Peyer's patch (tissue), 4 donors: ENCODE measurements at regions not wholly inside any gene's neighbourhood (a gene's known extent, or its start where the extent isn't known, plus 50 kb on each side); places are given as distances from the start of the nearest gene placed in this dataset.
"Not testable (repeated sequence)": the region's sequence is repeated elsewhere in the genome, so short reads cannot be mapped to it uniquely, and the experiment has no call there.

Experiments
- DNase-seq, 3 donors: peaks; one replicate each; pipeline ENCODE4 v3.0.0-alpha.2; 2017 to 2019
- H3K27ac ChIP-seq, 4 donors: fragments of 200-600 bp; sonication (generic); one replicate each; pipeline ENCODE4 v1.5.1; 2016 to 2019
- H3K27me3 ChIP-seq, 2 donors: fragments of 200-600 bp; sonication (generic); one replicate each; pipeline ENCODE4 v1.5.1; 2019
- H3K36me3 ChIP-seq, 3 donors: fragments of 200-600 bp; sonication (generic); one replicate each; pipeline ENCODE4 v1.5.1; 2016 to 2019
- H3K4me1 ChIP-seq, 4 donors: fragments of 200-600 bp; sonication (generic); one replicate each; pipeline ENCODE4 v1.5.1; 2016 to 2019
- H3K4me3 ChIP-seq, 4 donors: fragments of 200-600 bp; sonication (generic); 1 replicate in 3 of 4; 2 replicates in 1 of 4; pipeline ENCODE4 v1.5.1; 2016 to 2019; ENCODE audit warnings: mild to moderate bottlenecking in 1 of 4
- H3K9me3 ChIP-seq, 4 donors: fragments of 200-600 bp; sonication (generic); one replicate each; pipeline ENCODE4 v1.5.1; 2016 to 2019; ENCODE audit warnings: mild to moderate bottlenecking in 1 of 4
- POLR2A ChIP-seq, 2 donors: fragments of 450-650 bp; IDR thresholded peaks; one replicate each; pipeline ENCODE4 v1.5.1; 2017; ENCODE audit warnings: antibody characterized with exemption in 2 of 2, mild to moderate bottlenecking in 2 of 2, moderate library complexity in 2 of 2
- TF ChIP-seq, protein P1 (sequence below), 6 experiments: fragments of 450-650 bp in 4 of 6; fragments of 200-600 bp in 2 of 6; sonication (generic) in 1 of 6; IDR thresholded peaks; one replicate each; pipeline ENCODE4 v1.5.1; 2017 to 2019; ENCODE audit warnings: antibody characterized with exemption in 6 of 6, mild to moderate bottlenecking in 3 of 6, moderate library complexity in 1 of 6

DNA sequence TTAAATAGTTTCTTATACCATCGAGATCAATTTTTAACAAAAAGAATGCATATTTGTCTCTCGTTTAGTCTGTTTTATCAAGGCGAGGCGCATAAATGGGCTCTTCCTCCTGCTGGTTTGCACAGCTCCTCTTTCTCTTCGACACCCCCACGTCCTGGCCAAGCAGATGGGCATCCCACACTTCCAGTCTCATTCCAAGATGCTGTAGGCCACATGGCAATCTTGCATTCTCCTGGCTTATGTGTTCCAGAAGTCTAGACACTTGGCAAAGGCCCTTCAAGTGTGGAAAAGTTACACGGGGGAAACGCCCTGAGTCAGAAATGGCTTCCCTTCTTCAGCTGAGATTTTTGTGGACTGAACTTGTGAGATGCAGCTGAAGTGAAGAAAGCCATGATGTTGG is 447.1 kb downstream of the QKI start:
- no peaks in the 10 kb centered on the region for H3K27me3 ChIP-seq
- no peak for DNase-seq
- H3K36me3 ChIP-seq = no peaks in the 10 kb centered on the region
- TF ChIP-seq, protein P1, sequence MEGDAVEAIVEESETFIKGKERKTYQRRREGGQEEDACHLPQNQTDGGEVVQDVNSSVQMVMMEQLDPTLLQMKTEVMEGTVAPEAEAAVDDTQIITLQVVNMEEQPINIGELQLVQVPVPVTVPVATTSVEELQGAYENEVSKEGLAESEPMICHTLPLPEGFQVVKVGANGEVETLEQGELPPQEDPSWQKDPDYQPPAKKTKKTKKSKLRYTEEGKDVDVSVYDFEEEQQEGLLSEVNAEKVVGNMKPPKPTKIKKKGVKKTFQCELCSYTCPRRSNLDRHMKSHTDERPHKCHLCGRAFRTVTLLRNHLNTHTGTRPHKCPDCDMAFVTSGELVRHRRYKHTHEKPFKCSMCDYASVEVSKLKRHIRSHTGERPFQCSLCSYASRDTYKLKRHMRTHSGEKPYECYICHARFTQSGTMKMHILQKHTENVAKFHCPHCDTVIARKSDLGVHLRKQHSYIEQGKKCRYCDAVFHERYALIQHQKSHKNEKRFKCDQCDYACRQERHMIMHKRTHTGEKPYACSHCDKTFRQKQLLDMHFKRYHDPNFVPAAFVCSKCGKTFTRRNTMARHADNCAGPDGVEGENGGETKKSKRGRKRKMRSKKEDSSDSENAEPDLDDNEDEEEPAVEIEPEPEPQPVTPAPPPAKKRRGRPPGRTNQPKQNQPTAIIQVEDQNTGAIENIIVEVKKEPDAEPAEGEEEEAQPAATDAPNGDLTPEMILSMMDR (IDR thresholded peaks at IDR 0.05) = no peak
- TF ChIP-seq POLR2A (IDR thresholded peaks at IDR 0.05) = no peak
- no peaks in the 10 kb centered on the region for H3K4me1 ChIP-seq
- no peak overlapping the region for H3K4me3 ChIP-seq
- H3K27ac ChIP-seq = no peak overlapping the region
- H3K9me3 ChIP-seq = peaks cover 0 to 4% (median 0%) of the 10 kb centered on the region in 4 donors

DNA sequence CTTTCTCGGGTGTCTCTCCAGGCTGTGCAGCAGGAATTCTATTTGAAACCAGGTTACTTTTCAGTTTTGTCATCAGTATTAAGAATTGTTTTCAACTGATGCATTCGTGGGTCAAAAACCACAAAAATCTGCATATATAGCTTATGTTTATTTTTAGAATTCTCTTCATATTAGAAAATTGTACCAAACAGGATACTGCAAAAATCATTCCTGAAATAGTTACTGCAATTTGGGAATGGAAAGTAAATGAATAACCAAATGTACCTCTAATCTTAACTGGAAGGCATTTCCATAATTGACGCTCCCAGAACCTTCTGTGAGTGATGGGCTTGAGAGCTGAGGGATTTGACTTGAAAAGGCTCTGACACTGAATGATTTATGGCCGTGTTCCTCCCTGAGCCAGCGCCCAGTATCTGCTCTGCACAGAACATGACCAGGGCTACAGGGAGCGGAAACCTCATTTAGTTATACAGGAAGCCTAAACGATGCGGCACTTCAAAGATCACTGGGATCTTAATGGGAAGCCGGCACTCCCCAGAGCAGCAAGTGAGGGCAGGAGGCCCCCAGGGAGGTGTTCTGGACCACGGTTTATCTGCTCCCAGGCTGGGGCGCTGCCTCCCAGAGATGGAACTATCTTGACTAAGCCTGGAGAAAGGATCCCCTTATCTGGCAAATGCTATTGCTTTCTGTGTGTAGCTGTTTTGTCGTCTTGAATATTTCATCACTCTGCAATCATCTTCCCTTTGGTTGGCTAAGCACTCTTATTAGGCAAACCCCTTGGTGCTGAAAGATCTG is 446.0 kb downstream of the QKI start:
- DNase-seq = no peak
- Histone ChIP-seq H3K9me3 (no peaks in the 10 kb centered on the region), H3K27me3 (no peaks in the 10 kb centered on the region), H3K27ac (no peak overlapping the region), H3K4me1 (no peaks in the 10 kb centered on the region), H3K4me3 (no peak overlapping the region), H3K36me3 (no peaks in the 10 kb centered on the region)
- TF ChIP-seq, protein P1 (IDR thresholded peaks at IDR 0.05) = no peak
- no peak for TF ChIP-seq POLR2A (IDR thresholded peaks at IDR 0.05)

GRCh38 chr6:163858870-163859269 is 444.4 kb downstream of the QKI start:
- H3K9me3 ChIP-seq, H3K27me3 ChIP-seq, H3K4me3 ChIP-seq, H3K27ac ChIP-seq, H3K4me1 ChIP-seq, H3K36me3 ChIP-seq, DNase-seq: not testable (repeated sequence)

- H3K4me1 ChIP-seq = no peaks in the 10 kb centered on the region
- no peak overlapping the region for H3K4me3 ChIP-seq
- no peaks in the 10 kb centered on the region for H3K27me3 ChIP-seq
- H3K9me3 ChIP-seq = no peaks in the 10 kb centered on the region
- DNase-seq = no peak
- no peak overlapping the region for H3K27ac ChIP-seq
- H3K36me3 ChIP-seq = no peaks in the 10 kb centered on the region
- no peak for TF ChIP-seq POLR2A (IDR thresholded peaks at IDR 0.05)
Observed at GRCh38 chr6:163857421-163857820, 442.9 kb downstream of the QKI start.

DNA sequence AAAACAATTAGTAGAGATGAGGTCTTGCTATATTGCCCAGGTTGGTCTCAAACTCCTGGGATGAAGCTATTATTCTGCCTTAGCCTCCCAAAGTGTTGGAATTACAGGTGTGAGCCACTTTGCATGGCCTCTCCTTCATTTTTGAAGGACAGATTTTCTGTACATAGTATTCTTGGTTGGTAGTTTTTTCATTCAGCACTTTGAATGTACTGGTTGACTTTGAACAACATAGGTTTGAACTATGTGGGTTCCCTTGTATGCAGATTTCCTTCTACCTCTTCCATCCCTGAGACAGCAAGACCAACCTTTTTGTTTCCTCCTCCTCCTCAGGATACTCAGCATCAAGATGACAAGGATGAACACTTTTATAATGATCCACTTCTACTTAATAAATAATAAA is 436.4 kb downstream of the QKI start:
- no peak for DNase-seq
- TF ChIP-seq, protein P1 (IDR thresholded peaks at IDR 0.05) = no peak
- TF ChIP-seq POLR2A (IDR thresholded peaks at IDR 0.05) = no peak
- Histone ChIP-seq H3K36me3 (no peaks in the 10 kb centered on the region), H3K4me3 (no peak overlapping the region), H3K27ac (no peak overlapping the region), H3K9me3 (peaks cover 0 to 21% (median 0%) of the 10 kb centered on the region in 4 donors), H3K27me3 (no peaks in the 10 kb centered on the region), H3K4me1 (no peaks in the 10 kb centered on the region)

DNA sequence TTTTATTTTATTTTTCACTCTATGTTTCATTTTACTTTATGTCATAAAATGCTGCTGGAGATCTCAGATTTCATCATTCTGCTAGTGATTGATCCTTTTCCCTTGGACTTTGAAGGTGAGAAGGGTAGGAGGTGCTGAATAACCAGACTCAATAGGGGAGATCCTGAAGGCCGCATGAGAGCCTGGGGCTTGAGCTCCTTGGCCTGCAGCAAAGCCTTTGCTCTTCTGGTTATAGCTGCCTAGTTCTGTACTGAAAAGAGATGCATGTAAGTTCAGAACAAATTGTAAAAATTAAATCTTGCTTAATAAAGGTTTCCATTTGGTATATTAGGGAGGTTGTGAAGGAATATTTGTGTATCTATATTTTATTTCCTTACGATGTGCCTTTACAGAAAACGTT is 430.2 kb downstream of the QKI start:
- no peak for DNase-seq
- Histone ChIP-seq H3K36me3 (no peaks in the 10 kb centered on the region), H3K27me3 (no peaks in the 10 kb centered on the region), H3K27ac (no peak overlapping the region), H3K9me3 (peaks cover 0 to 4% (median 2%) of the 10 kb centered on the region in 4 donors), H3K4me1 (no peaks in the 10 kb centered on the region), H3K4me3 (no peak overlapping the region)
- no peak for TF ChIP-seq POLR2A (IDR thresholded peaks at IDR 0.05)
- TF ChIP-seq, protein P1 (IDR thresholded peaks at IDR 0.05) = no peak

- no peak for DNase-seq
- Histone ChIP-seq H3K4me1 (no peaks in the 10 kb centered on the region), H3K27me3 (no peaks in the 10 kb centered on the region), H3K27ac (no peak overlapping the region), H3K4me3 (no peak overlapping the region), H3K9me3 (peaks cover 0 to 3% (median 0%) of the 10 kb centered on the region in 4 donors), H3K36me3 (no peaks in the 10 kb centered on the region)
- TF ChIP-seq, protein P1 (IDR thresholded peaks at IDR 0.05) = no peak
- TF ChIP-seq POLR2A (IDR thresholded peaks at IDR 0.05) = no peak
Observed at GRCh38 chr6:163844357-163844756, 429.8 kb downstream of the QKI start.
